Brain microvascular endothelial cell (primary cell): ENCODE measurements at regions not wholly inside any gene's neighbourhood (a gene's known extent, or its start where the extent isn't known, plus 50 kb on each side); places are given as distances from the start of the nearest gene placed in this dataset.

Source experiments
- DNase-seq: peaks from one replicate; pipeline ENCODE4 v3.0.0-alpha.2; 2020
- H3K27ac ChIP-seq: fragments of 250-450 bp; sonication (Bioruptor Pico); 2 replicates; pipeline ENCODE4 v1.5.1; 2020; ENCODE audit warnings: mild to moderate bottlenecking, moderate library complexity
- H3K27me3 ChIP-seq: fragments of 250-450 bp; sonication (Bioruptor Pico); replicated peaks from 2 replicates; pipeline ENCODE4 v1.5.1; 2020; ENCODE audit warnings: mild to moderate bottlenecking
- H3K36me3 ChIP-seq: fragments of 250-450 bp; sonication (Bioruptor Pico); replicated peaks from 2 replicates; pipeline ENCODE4 v1.5.1; 2020; ENCODE audit warnings: mild to moderate bottlenecking
- H3K4me3 ChIP-seq: 2 replicates; pipeline ENCODE4 v1.5.1; 2011; ENCODE audit warnings: low read depth, mild to moderate bottlenecking, control low read depth, low read length, moderate library complexity
- in situ Hi-C: cut with HindIII; loops from 2 replicates; pipeline ENCODE4 v1.10.0; 2017; ENCODE audit warnings: low sequenced_read_pairs, low pct_ligation_motif_present
- TF ChIP-seq, protein P1 (sequence below): IDR thresholded peaks from 2 replicates; pipeline ENCODE4 v1.5.1; 2011; ENCODE audit warnings: low read depth, mild to moderate bottlenecking, moderate library complexity, low read length, control low read depth, inconsistent platforms; ENCODE audit errors: missing control alignments

DNA sequence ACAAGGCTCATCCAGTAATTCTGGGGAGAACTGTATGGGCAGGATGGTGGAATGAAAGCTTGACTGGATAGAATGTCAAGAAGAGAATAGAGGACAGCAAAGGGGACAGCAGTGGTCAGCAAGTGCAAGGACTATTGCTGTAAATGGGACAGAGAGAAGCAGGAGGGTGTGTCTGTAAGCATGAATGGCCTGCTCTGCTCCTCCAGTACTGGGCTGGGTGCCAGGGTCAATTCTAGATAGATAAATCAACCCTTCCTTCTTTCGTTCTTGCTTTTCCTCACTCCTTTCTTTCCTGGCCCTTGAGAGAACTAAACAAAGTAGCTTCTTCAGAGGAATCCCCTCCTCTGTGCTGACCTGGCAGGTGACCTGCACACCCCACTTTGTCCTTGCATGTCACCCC lies 1019.2 kb downstream of the BCL11B start:
- no peak overlapping the region for H3K4me3 ChIP-seq
- no peaks in the 10 kb centered on the region for H3K27me3 ChIP-seq
- in situ Hi-C loops = no loop called here
- no peaks in the 10 kb centered on the region for H3K36me3 ChIP-seq
- no peak overlapping the region for H3K27ac ChIP-seq
- TF ChIP-seq, protein P1, sequence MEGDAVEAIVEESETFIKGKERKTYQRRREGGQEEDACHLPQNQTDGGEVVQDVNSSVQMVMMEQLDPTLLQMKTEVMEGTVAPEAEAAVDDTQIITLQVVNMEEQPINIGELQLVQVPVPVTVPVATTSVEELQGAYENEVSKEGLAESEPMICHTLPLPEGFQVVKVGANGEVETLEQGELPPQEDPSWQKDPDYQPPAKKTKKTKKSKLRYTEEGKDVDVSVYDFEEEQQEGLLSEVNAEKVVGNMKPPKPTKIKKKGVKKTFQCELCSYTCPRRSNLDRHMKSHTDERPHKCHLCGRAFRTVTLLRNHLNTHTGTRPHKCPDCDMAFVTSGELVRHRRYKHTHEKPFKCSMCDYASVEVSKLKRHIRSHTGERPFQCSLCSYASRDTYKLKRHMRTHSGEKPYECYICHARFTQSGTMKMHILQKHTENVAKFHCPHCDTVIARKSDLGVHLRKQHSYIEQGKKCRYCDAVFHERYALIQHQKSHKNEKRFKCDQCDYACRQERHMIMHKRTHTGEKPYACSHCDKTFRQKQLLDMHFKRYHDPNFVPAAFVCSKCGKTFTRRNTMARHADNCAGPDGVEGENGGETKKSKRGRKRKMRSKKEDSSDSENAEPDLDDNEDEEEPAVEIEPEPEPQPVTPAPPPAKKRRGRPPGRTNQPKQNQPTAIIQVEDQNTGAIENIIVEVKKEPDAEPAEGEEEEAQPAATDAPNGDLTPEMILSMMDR = no peak
- DNase-seq = no peak

DNA sequence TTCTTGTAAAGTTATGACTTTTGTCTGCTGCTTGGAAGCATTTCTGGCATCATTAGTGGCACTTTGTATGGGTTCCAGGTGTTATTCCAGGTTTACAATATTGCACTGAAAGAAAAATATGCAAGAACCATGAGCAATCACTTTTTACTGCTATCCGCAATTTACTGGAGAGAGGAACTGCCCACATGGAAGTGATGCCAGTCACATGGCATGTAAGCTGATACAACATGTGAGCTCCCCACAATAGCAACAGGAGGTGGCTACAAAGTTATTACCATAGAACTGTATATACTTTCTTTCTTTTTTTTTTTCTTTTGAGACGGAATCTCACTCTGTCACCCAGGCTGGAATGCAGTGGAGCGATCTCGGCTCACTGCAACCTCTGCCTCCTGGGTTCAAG lies 1012.1 kb downstream of the BCL11B start:
- H3K27me3 ChIP-seq = no peaks in the 10 kb centered on the region
- in situ Hi-C loops = no loop called here
- no peak overlapping the region for H3K4me3 ChIP-seq
- DNase-seq = no peak
- H3K36me3 ChIP-seq = no peaks in the 10 kb centered on the region
- no peak overlapping the region for H3K27ac ChIP-seq
- TF ChIP-seq, protein P1 = no peak

DNA sequence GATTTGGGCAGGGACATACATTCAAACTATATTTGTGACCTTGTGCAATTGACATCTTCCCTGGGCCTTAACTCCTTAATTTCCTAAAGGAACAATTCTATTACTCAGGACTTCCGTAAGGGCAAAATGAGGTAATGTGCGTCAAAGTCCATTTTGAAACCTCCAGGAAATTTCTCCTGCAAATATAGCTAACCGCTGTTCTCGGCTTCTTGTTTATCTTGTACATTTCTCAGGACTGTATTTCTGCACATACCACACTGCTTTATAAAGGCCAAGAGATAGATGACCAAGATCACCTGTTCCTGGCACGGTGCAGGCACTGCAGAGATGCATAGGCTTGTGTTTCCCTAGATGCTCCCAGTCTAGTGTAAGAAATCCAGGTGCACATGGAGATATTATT lies 1009.4 kb downstream of the BCL11B start:
- TF ChIP-seq, protein P1 = no peak

DNA sequence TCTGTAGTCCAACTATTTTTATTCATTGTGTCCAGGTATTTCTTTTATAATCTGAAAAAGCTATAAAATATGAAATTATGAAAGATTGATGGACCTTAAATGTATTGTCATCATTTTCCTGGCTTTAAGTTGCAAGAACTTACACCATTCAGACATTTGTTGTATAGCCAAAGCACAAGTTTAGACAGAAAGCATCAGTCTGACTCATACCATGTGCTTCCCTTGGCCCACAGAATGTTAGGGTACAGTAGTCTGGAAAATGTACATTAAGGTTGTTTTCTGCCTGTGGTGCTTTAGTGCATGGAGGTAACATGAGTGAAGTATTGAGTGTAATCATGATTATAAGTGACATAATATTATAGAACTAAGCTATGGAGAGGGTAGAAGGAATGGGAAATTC lies 1002.5 kb downstream of the BCL11B start:
- H3K36me3 ChIP-seq = no peaks in the 10 kb centered on the region
- no peak overlapping the region for H3K27ac ChIP-seq
- H3K27me3 ChIP-seq = no peaks in the 10 kb centered on the region
- H3K4me3 ChIP-seq = no peak overlapping the region
- in situ Hi-C loops = no loop called here
- DNase-seq = no peak
- TF ChIP-seq, protein P1 = no peak

More for the DNA sequence above, 1009.4 kb downstream of the BCL11B start:
- Histone ChIP-seq H3K36me3 (no peaks in the 10 kb centered on the region), H3K27ac (no peak overlapping the region), H3K27me3 (no peaks in the 10 kb centered on the region), H3K4me3 (no peak overlapping the region)
- in situ Hi-C loops = no loop called here
- no peak for DNase-seq

DNA sequence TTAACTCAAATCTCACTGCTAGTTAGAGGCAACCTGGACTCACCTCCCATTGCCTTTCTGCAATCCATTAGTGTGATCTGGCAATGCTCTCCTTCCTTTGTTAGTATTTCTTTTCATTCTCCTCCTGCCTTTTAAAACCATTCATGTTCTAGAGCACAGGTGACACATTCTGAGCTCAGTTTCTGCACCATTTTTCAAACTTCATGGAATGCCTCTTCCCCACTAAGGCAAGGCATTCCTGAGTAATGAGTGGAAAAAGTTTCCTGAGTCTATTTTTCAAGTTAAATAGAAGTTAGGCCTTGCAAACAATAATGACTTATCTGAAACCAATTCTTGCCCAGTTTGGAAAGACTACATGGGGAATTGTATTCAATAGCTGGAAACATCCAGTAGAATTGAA lies 1001.8 kb downstream of the BCL11B start:
- TF ChIP-seq, protein P1 = no peak
- Histone ChIP-seq H3K36me3 (no peaks in the 10 kb centered on the region), H3K27me3 (no peaks in the 10 kb centered on the region), H3K4me3 (no peak overlapping the region), H3K27ac (no peak overlapping the region)
- in situ Hi-C loops = no loop called here
- DNase-seq = no peak

DNA sequence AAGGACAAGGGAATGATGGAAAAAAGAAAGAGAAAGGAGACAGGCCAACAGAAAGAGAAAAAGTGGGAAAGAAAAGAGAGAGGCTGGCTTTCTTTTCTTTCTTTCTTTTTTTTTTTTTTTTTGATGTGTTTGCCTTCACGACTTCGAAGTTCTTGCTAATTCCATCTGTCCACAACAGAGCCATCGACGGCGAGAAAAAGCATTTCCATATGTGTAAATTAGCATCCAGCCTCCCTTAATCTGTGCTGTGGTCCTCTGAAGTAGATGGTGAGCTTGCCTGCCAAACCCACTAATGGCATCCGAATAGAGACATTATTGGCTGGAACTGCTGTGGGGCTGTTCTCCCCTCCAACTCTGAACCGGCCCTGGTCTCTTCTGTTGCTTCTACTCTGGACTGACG lies 997.4 kb downstream of the BCL11B start:
- H3K27ac ChIP-seq = no peak overlapping the region
- TF ChIP-seq, protein P1 = no peak
- in situ Hi-C loops = no loop called here
- H3K27me3 ChIP-seq = no peaks in the 10 kb centered on the region
- H3K36me3 ChIP-seq = no peaks in the 10 kb centered on the region
- no peak for DNase-seq
- no peak overlapping the region for H3K4me3 ChIP-seq
